Activated CD4-positive, alpha-beta T cell treated with anti-CD3 and anti-CD28 coated beads, Interleukin-2, Interleukin-4, amounts not matched to agents 100 ng/mL and 50 ng/mL, durations not matched to agents 16 hours and 8 hours (primary cell): ENCODE measurements at regions not wholly inside any gene's neighbourhood (a gene's known extent, or its start where the extent isn't known, plus 50 kb on each side); places are given as distances from the start of the nearest gene placed in this dataset.
"Not testable (repeated sequence)": the region's sequence is repeated elsewhere in the genome, so short reads cannot be mapped to it uniquely, and the experiment has no call there.

Experiments used
- DNase-seq: peaks from one replicate; pipeline ENCODE4 v3.0.0-alpha.2; 2020; ENCODE audit warnings: low spot score

GRCh38 chr20:40893610-40894236 lies 134.9 kb upstream of the TOP1 start:
- no peak for DNase-seq

- no peak for DNase-seq
Observed at GRCh38 chr20:40894237-40894630, 134.4 kb upstream of the TOP1 start.

- DNase-seq, result no peak
Observed at GRCh38 chr20:40895182-40895581, 133.4 kb upstream of the TOP1 start.

DNA sequence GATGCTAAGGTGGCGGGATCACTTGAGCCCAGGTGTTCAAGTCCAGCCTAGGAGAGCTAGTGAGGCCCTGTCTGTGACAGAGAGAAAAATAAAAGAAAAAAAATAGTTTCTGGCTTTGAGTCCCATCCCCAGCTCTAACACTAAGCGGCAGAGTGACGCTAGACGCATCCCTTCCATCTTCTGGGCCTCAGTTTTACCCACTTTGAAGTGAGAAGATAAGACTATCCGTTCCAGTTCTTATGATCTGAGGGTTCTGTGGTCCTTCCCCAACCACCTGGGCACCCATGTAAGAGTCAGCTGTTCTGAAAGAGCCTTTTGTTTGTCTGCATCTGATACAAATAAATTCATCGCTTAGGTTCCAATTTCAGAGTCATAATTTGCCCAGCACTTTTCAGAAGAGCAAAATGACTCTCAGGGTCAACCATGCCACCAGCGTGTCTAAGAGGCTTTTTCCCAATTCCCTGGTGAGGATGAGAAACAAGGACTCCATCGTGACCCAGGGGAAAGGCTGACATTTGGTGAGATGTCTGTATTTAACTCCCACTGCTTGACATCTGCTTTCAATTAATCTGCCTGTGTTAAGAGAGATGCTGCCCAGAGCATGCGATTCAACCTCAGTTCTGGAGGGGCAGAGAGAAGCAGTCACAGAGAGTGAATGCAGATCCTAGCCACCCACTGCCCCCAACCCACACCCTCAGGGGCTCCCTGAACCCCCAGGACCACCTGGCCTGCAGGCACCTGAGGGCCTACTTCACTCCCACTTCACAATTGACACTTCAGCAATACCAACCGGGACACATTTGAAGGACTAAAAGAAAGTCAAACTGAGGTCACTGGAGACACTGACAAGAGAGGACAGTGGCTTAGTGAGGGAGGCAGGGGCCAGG lies 131.6 kb upstream of the TOP1 start:
- no peak for DNase-seq

DNA sequence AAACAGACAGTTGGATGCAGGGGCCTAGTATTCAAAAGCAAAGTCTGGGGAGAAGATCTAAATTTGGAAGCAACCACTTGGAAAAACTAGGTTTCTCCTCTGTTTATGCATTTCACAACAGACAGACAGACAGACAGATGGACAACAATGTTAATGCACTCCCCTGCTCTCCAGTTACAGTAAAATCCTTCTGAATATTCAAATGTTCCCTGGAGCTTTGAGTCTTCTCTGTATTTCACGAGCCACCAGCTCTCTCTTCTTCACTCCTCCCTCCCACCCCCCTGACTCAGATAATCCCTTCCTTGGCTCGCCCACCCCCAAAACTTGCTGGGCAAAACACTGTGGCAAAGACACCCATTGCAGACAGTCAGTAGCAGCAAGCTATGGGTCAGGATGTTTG lies 129.3 kb upstream of the TOP1 start:
- no peak for DNase-seq

DNA sequence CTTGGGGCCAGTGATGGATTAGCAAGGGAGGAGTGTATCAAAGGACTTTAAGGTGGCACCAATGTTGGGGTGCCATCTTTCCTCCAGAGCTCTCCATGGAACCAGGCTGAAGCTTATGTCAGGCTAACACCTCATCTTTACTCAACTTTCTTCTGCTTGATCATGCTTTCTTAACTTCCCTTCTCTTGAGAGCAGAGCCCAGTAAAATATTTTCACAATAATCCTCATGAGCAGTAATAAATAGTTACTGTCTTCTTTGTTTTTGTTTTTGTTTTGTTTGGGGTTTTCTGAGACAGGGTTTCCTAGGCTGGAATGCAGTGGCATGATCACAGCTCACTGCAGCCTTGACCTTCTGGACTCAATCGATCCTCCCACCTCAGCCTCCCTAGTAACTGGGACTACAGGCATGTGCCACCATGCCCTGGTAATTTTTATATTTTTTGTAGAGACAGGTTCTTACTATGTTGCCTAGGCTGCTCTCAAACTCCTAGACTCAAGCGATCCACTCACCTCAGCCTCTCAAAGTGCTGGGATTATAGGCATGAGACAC lies 127.9 kb upstream of the TOP1 start:
- no peak for DNase-seq

DNA sequence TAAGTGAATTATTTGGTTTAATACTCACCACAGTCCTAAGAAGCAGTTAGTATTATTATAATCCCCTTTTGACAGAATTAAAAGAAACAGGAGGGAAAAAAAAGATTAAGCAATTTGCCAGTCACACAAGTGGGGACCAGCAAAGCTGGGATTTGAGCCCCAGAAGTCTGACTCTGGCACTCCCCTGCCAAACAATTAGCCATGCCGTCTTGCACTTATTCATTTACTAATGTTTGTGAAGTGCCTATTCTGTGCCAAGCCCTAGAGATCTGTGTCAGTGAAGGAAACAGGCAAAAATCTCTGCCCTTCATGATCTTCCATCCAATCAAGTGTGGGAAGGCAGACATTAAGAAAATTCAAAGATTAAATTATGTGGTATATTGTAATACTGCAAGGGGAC lies 126.0 kb upstream of the TOP1 start:
- DNase-seq, result no peak

- no peak for DNase-seq
Observed at GRCh38 chr20:40908309-40908708, 120.3 kb upstream of the TOP1 start.

- DNase-seq, result not testable (repeated sequence)
Observed at GRCh38 chr20:40909489-40909888, 119.1 kb upstream of the TOP1 start.

DNA sequence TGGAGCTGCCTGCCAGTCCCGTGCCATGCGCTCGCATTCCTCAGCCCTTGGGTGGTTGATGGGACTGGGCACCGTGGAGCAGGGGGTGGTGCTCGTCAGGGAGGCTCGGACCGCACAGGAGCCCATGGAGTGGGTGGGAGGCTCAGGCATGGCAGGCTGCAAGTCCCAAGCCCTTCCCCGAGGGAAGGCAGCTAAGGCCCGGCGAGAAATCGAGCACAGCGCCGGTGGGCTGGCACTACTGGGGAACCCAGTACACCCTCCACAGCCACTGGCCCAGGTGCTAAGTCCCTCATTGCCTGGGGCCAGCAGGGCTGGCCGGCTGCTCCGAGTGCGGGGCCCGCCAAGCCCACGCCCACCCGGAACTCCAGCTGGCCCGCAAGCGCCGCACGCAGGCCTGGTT lies 118.2 kb upstream of the TOP1 start:
- DNase-seq, result not testable (repeated sequence)

GRCh38 chr20:40911152-40911551 lies 117.5 kb upstream of the TOP1 start:
- DNase-seq, result not testable (repeated sequence)

GRCh38 chr20:40913224-40914185 lies 115.1 kb upstream of the TOP1 start:
- no peak for DNase-seq

DNA sequence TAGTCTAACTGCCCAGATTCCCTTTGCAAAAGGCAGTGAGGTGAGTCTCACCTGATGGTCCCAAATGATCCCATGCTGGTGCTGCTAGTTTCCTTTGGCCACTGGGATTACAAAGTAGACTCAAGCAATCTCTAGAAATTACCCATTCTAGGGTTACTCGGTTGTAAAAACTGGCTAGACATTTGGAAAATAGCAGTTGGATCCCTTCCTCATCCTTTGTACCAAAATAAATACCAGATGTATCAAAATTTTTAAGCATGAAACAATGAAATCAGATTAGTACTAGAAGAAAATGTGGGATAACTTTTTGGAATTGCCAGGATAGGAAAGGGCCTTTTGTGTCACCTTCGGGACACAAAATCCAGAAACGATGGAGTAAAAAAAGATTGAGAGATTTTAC lies 112.9 kb upstream of the TOP1 start:
- no peak for DNase-seq

GRCh38 chr20:40916276-40916675 lies 112.3 kb upstream of the TOP1 start:
- no peak for DNase-seq

GRCh38 chr20:40920291-40920690 lies 108.3 kb upstream of the TOP1 start:
- DNase-seq, result no peak

DNA sequence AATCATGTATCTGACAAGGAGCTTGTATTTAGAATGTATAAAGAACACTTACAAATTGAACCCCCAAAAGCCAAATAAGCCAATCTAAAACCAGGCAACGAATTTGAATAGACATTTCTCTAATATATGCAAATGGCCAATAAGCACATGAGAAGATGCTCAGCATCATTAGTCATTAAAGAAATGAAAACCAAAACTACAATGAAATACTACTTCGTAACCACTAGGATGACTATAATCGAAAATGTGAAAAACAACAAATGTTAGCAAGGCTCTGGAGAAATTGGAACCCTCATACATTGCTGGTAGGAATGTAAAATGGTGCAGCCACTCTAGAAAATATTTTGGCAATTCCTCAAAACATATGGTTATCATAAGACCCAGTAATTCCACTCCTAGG lies 105.8 kb upstream of the TOP1 start:
- DNase-seq, result peak; percentile 20

GRCh38 chr20:40925829-40926510 lies 102.7 kb upstream of the TOP1 start:
- no peak for DNase-seq

GRCh38 chr20:40926928-40927327 lies 101.7 kb upstream of the TOP1 start:
- no peak for DNase-seq

DNA sequence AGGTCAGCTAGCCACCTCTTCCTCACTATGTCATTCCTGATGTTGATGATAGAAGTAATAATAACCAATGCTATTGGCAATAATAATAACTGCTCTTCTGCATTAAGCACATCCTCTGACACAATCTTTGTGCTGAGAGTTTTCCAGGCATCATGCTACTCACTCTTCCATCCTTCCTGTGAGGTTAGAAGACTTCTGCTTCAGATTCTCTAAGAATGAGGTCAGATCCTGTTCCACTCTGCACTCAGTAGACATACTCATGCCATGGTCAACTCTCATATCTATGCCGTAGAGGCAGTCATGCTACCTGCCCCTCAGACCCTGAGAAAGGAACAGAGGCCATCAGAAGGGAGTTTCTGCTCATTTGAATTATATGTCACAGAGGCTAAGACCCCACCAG lies 98.1 kb upstream of the TOP1 start:
- no peak for DNase-seq

- DNase-seq, result no peak
Observed at GRCh38 chr20:40931410-40932044, 97.1 kb upstream of the TOP1 start.

GRCh38 chr20:40932436-40932835 lies 96.2 kb upstream of the TOP1 start:
- DNase-seq, result no peak
